Neural cell (in vitro differentiated cells): ENCODE measurements at regions not wholly inside any gene's neighbourhood (a gene's known extent, or its start where the extent isn't known, plus 50 kb on each side); places are given as distances from the start of the nearest gene placed in this dataset.

ENCODE experiments used
- CTCF ChIP-seq: fragments of 450-650 bp; IDR thresholded peaks from 2 replicates; pipeline ENCODE4 v1.5.1; 2014; ENCODE audit warnings: antibody characterized with exemption, mild to moderate bottlenecking, moderate library complexity; ENCODE audit not compliant: poor library complexity, severe bottlenecking
- EP300 ChIP-seq: fragments of 450-650 bp; conservative IDR thresholded peaks from 2 replicates; pipeline ENCODE4 v1.6.1; 2014; ENCODE audit warnings: antibody characterized with exemption, mild to moderate bottlenecking, moderate library complexity; ENCODE audit not compliant: poor library complexity, severe bottlenecking
- EZH2 ChIP-seq: fragments of 200-600, 300-800 bp; shearing (Covaris generic), sonication (generic); IDR thresholded peaks from 2 replicates; pipeline ENCODE4 v1.6.1; 2014; ENCODE audit warnings: antibody characterized with exemption, low read length, borderline replicate concordance, mild to moderate bottlenecking; ENCODE audit not compliant: insufficient read depth, poor library complexity, severe bottlenecking
- MXI1 ChIP-seq: fragments of 450-650 bp; conservative IDR thresholded peaks from 2 replicates; pipeline ENCODE4 v1.6.1; 2014; ENCODE audit warnings: antibody characterized with exemption, mild to moderate bottlenecking; ENCODE audit not compliant: poor library complexity, severe bottlenecking
- POLR2AphosphoS5 ChIP-seq: IDR thresholded peaks from 2 replicates; pipeline ENCODE4 v1.6.1; 2012
- RAD21 ChIP-seq: fragments of 450-650 bp; conservative IDR thresholded peaks from 2 replicates; pipeline ENCODE4 v1.6.1; 2014; ENCODE audit warnings: antibody characterized with exemption, mild to moderate bottlenecking, moderate library complexity
- REST ChIP-seq: IDR thresholded peaks from 2 replicates; pipeline ENCODE4 v1.6.1; 2012; ENCODE audit warnings: borderline replicate concordance
- SMC3 ChIP-seq: fragments of 450-650 bp; conservative IDR thresholded peaks from 2 replicates; pipeline ENCODE4 v1.6.1; 2014; ENCODE audit warnings: antibody characterized with exemption, mild to moderate bottlenecking, moderate library complexity; ENCODE audit not compliant: poor library complexity
- TAF1 ChIP-seq: IDR thresholded peaks from 2 replicates; pipeline ENCODE4 v1.6.1; 2012; ENCODE audit warnings: low read depth

- TF ChIP-seq CTCF (no peak), POLR2AphosphoS5 (no peak), TAF1 (no peak), MXI1 (no peak), EP300 (no peak), EZH2 (no peak), REST (no peak), SMC3 (no peak), RAD21 (no peak)
These were observed 96.5 kb upstream of the BTG3 start for GRCh38 chr21:17709266-17709611.
